Thyroid gland (tissue), 4 donors: ENCODE measurements at regions not wholly inside any gene's neighbourhood (a gene's known extent, or its start where the extent isn't known, plus 50 kb on each side); places are given as distances from the start of the nearest gene placed in this dataset.

Experiments used
- CTCF ChIP-seq, 6 experiments: fragments of 200-600 bp in 3 of 6; fragments of 450-650 bp in 3 of 6; sonication (generic) in 3 of 6; IDR thresholded peaks; one replicate each; pipeline ENCODE4 v1.5.1; 2016 to 2019; ENCODE audit warnings: antibody characterized with exemption in 6 of 6, mild to moderate bottlenecking in 2 of 6, inconsistent platforms in 1 of 6, moderate library complexity in 1 of 6
- POLR2A ChIP-seq, 2 donors: fragments of 450-650 bp; IDR thresholded peaks; one replicate each; pipeline ENCODE4 v1.6.1; 2017; ENCODE audit warnings: antibody characterized with exemption in 2 of 2, mild to moderate bottlenecking in 2 of 2, moderate library complexity in 1 of 2

- TF ChIP-seq CTCF (IDR thresholded peaks at IDR 0.05) (no peak), POLR2A (IDR thresholded peaks at IDR 0.05) (no peak)
Observed at GRCh38 chr14:38500125-38500524, 244.2 kb upstream of the CLEC14A start.
